MM.1S (cell line): ENCODE measurements at regions not wholly inside any gene's neighbourhood (a gene's known extent, or its start where the extent isn't known, plus 50 kb on each side); places are given as distances from the start of the nearest gene placed in this dataset.

Source experiments
- DNase-seq: peaks from one replicate; pipeline ENCODE4 v3.0.0-alpha.2; 2015
- H2AFZ ChIP-seq: fragments of 300-600 bp; sonication (generic); 2 replicates; pipeline ENCODE4 v1.6.0; 2016; ENCODE audit warnings: antibody characterized with exemption, low read length
- H3F3A ChIP-seq: fragments of 300-600 bp; sonication (generic); 2 replicates; pipeline ENCODE4 v1.6.1; 2016; ENCODE audit warnings: mild to moderate bottlenecking, antibody characterized with exemption, low read length, moderate library complexity, mixed read lengths; ENCODE audit not compliant: insufficient read depth
- H3K27ac ChIP-seq: fragments of 300-600 bp; sonication (generic); 2 replicates; pipeline ENCODE4 v1.5.1; 2016; ENCODE audit warnings: mild to moderate bottlenecking, low read length
- H3K27me3 ChIP-seq: fragments of 300-600 bp; sonication (generic); replicated peaks from 2 replicates; pipeline ENCODE4 v1.6.0; 2016; ENCODE audit warnings: low read length; ENCODE audit not compliant: insufficient read depth
- H3K36me3 ChIP-seq: fragments of 300-600 bp; sonication (generic); replicated peaks from 2 replicates; pipeline ENCODE4 v1.6.1; 2016; ENCODE audit warnings: mild to moderate bottlenecking, low read length, mixed read lengths; ENCODE audit not compliant: insufficient read depth
- H3K4me1 ChIP-seq: fragments of 300-600 bp; sonication (generic); 2 replicates; pipeline ENCODE4 v1.6.1; 2016; ENCODE audit warnings: low read length, mixed read lengths
- H3K4me2 ChIP-seq: fragments of 300-600 bp; sonication (generic); 2 replicates; pipeline ENCODE4 v1.6.0; 2016; ENCODE audit warnings: low read depth, low read length
- H3K4me3 ChIP-seq: fragments of 300-600 bp; sonication (generic); 2 replicates; pipeline ENCODE4 v1.5.1; 2016; ENCODE audit warnings: low read length, mixed read lengths
- H3K79me2 ChIP-seq: fragments of 300-600 bp; sonication (generic); 2 replicates; pipeline ENCODE4 v1.6.1; 2016; ENCODE audit warnings: mixed run types, low read length, mixed read lengths
- H3K9ac ChIP-seq: fragments of 300-600 bp; sonication (generic); 2 replicates; pipeline ENCODE4 v1.6.1; 2016; ENCODE audit warnings: low read length, mixed read lengths
- H3K9me2 ChIP-seq: fragments of 300-600 bp; sonication (generic); replicated peaks from 2 replicates; pipeline ENCODE4 v1.6.1; 2016; ENCODE audit warnings: mild to moderate bottlenecking, low read length, mixed read lengths; ENCODE audit not compliant: insufficient read depth
- H3K9me3 ChIP-seq: fragments of 300-600 bp; sonication (generic); replicated peaks from 2 replicates; pipeline ENCODE4 v1.6.1; 2016; ENCODE audit warnings: mild to moderate bottlenecking, low read length, mixed read lengths; ENCODE audit not compliant: insufficient read depth
- H4K20me1 ChIP-seq: fragments of 300-600 bp; sonication (generic); 2 replicates; pipeline ENCODE4 v1.6.1; 2016; ENCODE audit warnings: mild to moderate bottlenecking, low read length, moderate library complexity, mixed read lengths; ENCODE audit not compliant: insufficient read depth
- EZH2 ChIP-seq: fragments of 300-600 bp; sonication (generic); optimal IDR thresholded peaks from 2 replicates; pipeline ENCODE3; 2017; ENCODE audit warnings: low read depth, mild to moderate bottlenecking, antibody characterized with exemption, low read length, mixed read lengths
- EZH2phosphoT487 ChIP-seq: fragments of 300-600 bp; sonication (generic); IDR thresholded peaks from 2 replicates; pipeline ENCODE4 v1.6.1; 2018; ENCODE audit warnings: antibody characterized with exemption, low read length
- TF ChIP-seq, protein P1 (sequence below): fragments of 300-600 bp; sonication (generic); IDR thresholded peaks from 2 replicates; pipeline ENCODE4 v1.5.1; 2016; ENCODE audit warnings: antibody characterized with exemption, low read length, mixed read lengths

- DNase-seq, result no peak
- peaks cover 20% of the 10 kb centered on the region for H3K4me1 ChIP-seq
- peak overlapping the region; percentile 68; the same call in 1 of the 2 replicates for H2AFZ ChIP-seq
- H3K9me3 ChIP-seq, result no peaks in the 10 kb centered on the region
- TF ChIP-seq, protein P1, sequence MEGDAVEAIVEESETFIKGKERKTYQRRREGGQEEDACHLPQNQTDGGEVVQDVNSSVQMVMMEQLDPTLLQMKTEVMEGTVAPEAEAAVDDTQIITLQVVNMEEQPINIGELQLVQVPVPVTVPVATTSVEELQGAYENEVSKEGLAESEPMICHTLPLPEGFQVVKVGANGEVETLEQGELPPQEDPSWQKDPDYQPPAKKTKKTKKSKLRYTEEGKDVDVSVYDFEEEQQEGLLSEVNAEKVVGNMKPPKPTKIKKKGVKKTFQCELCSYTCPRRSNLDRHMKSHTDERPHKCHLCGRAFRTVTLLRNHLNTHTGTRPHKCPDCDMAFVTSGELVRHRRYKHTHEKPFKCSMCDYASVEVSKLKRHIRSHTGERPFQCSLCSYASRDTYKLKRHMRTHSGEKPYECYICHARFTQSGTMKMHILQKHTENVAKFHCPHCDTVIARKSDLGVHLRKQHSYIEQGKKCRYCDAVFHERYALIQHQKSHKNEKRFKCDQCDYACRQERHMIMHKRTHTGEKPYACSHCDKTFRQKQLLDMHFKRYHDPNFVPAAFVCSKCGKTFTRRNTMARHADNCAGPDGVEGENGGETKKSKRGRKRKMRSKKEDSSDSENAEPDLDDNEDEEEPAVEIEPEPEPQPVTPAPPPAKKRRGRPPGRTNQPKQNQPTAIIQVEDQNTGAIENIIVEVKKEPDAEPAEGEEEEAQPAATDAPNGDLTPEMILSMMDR, result no peak
- TF ChIP-seq EZH2phosphoT487, result no peak
- no peak for TF ChIP-seq EZH2
- H3K9ac ChIP-seq, result no peak overlapping the region
- H3K27me3 ChIP-seq, result no peaks in the 10 kb centered on the region
- H3K27ac ChIP-seq, result no peak overlapping the region
- no peak overlapping the region for H3K4me3 ChIP-seq
- no peaks in the 10 kb centered on the region for H3K79me2 ChIP-seq
- H3F3A ChIP-seq, result no peaks in the 10 kb centered on the region
- H3K36me3 ChIP-seq, result no peaks in the 10 kb centered on the region
- H4K20me1 ChIP-seq, result no peaks in the 10 kb centered on the region
- no peak overlapping the region for H3K4me2 ChIP-seq
- no peaks in the 10 kb centered on the region for H3K9me2 ChIP-seq
Measured at GRCh38 chr22:19578180-19579004, 54.2 kb upstream of the CLDN5 start.

GRCh38 chr22:19579115-19579811 lies 55.1 kb upstream of the CLDN5 start:
- Histone ChIP-seq H3K9me3 (no peaks in the 10 kb centered on the region), H3K9me2 (no peaks in the 10 kb centered on the region), H3F3A (no peaks in the 10 kb centered on the region), H4K20me1 (no peaks in the 10 kb centered on the region), H3K27me3 (no peaks in the 10 kb centered on the region), H2AFZ (peak overlapping the region; percentile 68), H3K9ac (no peak overlapping the region), H3K4me1 (peaks cover 20% of the 10 kb centered on the region), H3K27ac (no peak overlapping the region), H3K4me2 (peak overlapping the region; percentile 47; the same call in 1 of the 2 replicates), H3K36me3 (no peaks in the 10 kb centered on the region), H3K79me2 (no peaks in the 10 kb centered on the region), H3K4me3 (no peak overlapping the region)
- DNase-seq, result no peak
- TF ChIP-seq, protein P1, result no peak
- no peak for TF ChIP-seq EZH2
- no peak for TF ChIP-seq EZH2phosphoT487

DNA sequence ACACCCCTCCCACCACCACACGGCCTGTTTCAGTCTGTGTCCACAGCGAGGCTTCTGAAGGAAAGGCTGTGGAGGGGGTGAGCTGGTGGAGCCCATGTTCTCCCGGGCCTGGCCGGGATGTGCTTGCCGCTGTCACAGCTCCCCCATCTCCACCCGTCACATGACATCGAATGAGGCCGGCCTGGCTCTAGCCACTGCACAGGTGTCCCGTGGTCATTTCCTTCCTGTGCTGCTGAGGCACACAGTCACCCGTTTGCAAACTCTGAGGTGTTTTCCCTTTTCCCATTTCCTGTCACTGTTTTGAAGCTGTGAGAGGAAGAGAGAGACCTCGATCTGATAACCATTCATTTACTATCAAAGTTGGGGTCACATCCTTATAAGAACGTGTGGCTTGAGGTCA lies 55.7 kb upstream of the CLDN5 start:
- TF ChIP-seq EZH2phosphoT487, result no peak
- TF ChIP-seq, protein P1, result no peak
- TF ChIP-seq EZH2, result no peak
- Histone ChIP-seq H3K27ac (no peak overlapping the region), H3K9ac (no peak overlapping the region), H4K20me1 (no peaks in the 10 kb centered on the region), H3K4me2 (peak overlapping the region; percentile 47), H3K27me3 (no peaks in the 10 kb centered on the region), H3K36me3 (no peaks in the 10 kb centered on the region), H3K9me2 (no peaks in the 10 kb centered on the region), H3F3A (no peaks in the 10 kb centered on the region), H3K4me1 (peaks cover 20% of the 10 kb centered on the region), H3K9me3 (no peaks in the 10 kb centered on the region), H2AFZ (peak overlapping the region; percentile 68), H3K79me2 (no peaks in the 10 kb centered on the region), H3K4me3 (no peak overlapping the region)
- peak; percentile 45 for DNase-seq
